Fibroblast of lung (primary cell): ENCODE measurements at regions not wholly inside any gene's neighbourhood (a gene's known extent, or its start where the extent isn't known, plus 50 kb on each side); places are given as distances from the start of the nearest gene placed in this dataset.

ENCODE experiments used
- DNase-seq, 2 donors: peaks; one replicate each; pipeline versions ENCODE4 v3.0.0 to v3.0.0-alpha.2; 2010; ENCODE audit warnings: low read depth in 2 of 2
- H2AFZ ChIP-seq: 2 replicates; pipeline ENCODE4 v1.5.1; 2012; ENCODE audit warnings: low read length, control low read depth, inconsistent platforms
- H3K27ac ChIP-seq: 2 replicates; pipeline ENCODE4 v1.5.1; 2011; ENCODE audit warnings: low read length, control low read depth; ENCODE audit not compliant: insufficient read depth
- H3K27me3 ChIP-seq: 2 replicates; pipeline ENCODE4 v1.5.1; 2011; ENCODE audit warnings: mild to moderate bottlenecking, low read length; ENCODE audit not compliant: control insufficient read depth, insufficient read depth
- H3K36me3 ChIP-seq: 2 replicates; pipeline ENCODE4 v1.5.1; 2011; ENCODE audit warnings: low read length; ENCODE audit not compliant: control insufficient read depth, insufficient read depth
- H3K4me1 ChIP-seq: 2 replicates; pipeline ENCODE4 v1.5.1; 2011; ENCODE audit warnings: low read length; ENCODE audit not compliant: control insufficient read depth, insufficient read depth; ENCODE audit errors: extremely low read depth
- H3K4me2 ChIP-seq: 2 replicates; pipeline ENCODE4 v1.5.1; 2011; ENCODE audit warnings: low read length, control low read depth; ENCODE audit not compliant: insufficient read depth; ENCODE audit errors: extremely low read depth
- H3K4me3 ChIP-seq, 4 experiments: fragments of 200-600 bp in 1 of 4; sonication (generic) in 1 of 4; replicated peaks in 1 of 4; 2 replicates each; pipeline ENCODE4 v1.5.1; 2011 to 2016; ENCODE audit warnings: low read length in 4 of 4, low read depth in 3 of 4, mild to moderate bottlenecking in 3 of 4, control low read depth in 2 of 4, inconsistent platforms in 1 of 4, mixed read lengths in 1 of 4; ENCODE audit not compliant: insufficient read depth in 1 of 4; ENCODE audit errors: control extremely low read depth in 1 of 4
- H3K79me2 ChIP-seq: 2 replicates; pipeline ENCODE4 v1.5.1; 2012; ENCODE audit warnings: mild to moderate bottlenecking, low read length, inconsistent platforms; ENCODE audit not compliant: control insufficient read depth, insufficient read depth
- H3K9ac ChIP-seq: 2 replicates; pipeline ENCODE4 v1.5.1; 2011; ENCODE audit warnings: mild to moderate bottlenecking, low read length, control low read depth; ENCODE audit not compliant: insufficient read depth
- H3K9me3 ChIP-seq: 2 replicates; pipeline ENCODE4 v1.5.1; 2012; ENCODE audit warnings: low read depth, low read length; ENCODE audit not compliant: control insufficient read depth, insufficient read depth
- H4K20me1 ChIP-seq: 2 replicates; pipeline ENCODE4 v1.5.1; 2011; ENCODE audit warnings: low read length; ENCODE audit not compliant: control insufficient read depth, insufficient read depth; ENCODE audit errors: extremely low read depth
- EZH2 ChIP-seq: IDR thresholded peaks from 2 replicates; pipeline ENCODE4 v1.5.1; 2012; ENCODE audit warnings: low read length, control low read depth, mild to moderate bottlenecking; ENCODE audit errors: missing control alignments
- TF ChIP-seq, protein P1 (sequence below), 2 donors: IDR thresholded peaks in 1 of 2; conservative IDR thresholded peaks in 1 of 2; 1 replicate in 1 of 2; 2 replicates in 1 of 2; pipeline ENCODE4 v1.5.1; 2011 to 2012; ENCODE audit warnings: low read length in 2 of 2, control low read depth in 1 of 2, inconsistent platforms in 1 of 2, low read depth in 1 of 2, mild to moderate bottlenecking in 1 of 2

DNA sequence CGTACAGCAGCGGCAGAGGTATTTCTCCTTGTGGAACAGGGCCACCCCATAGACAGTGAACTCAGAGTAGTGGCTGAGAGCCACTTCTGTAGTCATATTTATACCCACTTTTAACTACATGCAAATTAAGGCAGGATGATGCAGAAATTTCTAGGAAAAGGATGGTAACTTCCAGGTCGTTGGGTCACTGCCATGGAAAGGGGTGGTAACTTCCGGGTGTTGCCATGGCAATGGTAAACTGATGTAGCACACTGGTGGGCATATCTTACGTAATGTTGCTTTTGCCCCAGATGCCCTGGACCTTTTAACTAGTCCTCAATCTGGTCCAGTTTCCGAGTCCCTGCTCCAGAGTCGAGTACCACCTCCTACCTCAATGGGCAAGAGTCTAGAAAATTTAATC is 154.8 kb upstream of the AGA start:
- Histone ChIP-seq H3K4me3 (no peak overlapping the region), H3K9me3 (no peaks in the 10 kb centered on the region), H3K36me3 (no peaks in the 10 kb centered on the region), H3K4me2 (no peak overlapping the region), H3K4me1 (peaks cover 3% of the 10 kb centered on the region), H2AFZ (no peak overlapping the region), H3K27ac (no peak overlapping the region), H3K9ac (no peak overlapping the region), H3K27me3 (no peaks in the 10 kb centered on the region), H3K79me2 (no peaks in the 10 kb centered on the region), H4K20me1 (no peaks in the 10 kb centered on the region)
- no peak for TF ChIP-seq EZH2
- TF ChIP-seq, protein P1, sequence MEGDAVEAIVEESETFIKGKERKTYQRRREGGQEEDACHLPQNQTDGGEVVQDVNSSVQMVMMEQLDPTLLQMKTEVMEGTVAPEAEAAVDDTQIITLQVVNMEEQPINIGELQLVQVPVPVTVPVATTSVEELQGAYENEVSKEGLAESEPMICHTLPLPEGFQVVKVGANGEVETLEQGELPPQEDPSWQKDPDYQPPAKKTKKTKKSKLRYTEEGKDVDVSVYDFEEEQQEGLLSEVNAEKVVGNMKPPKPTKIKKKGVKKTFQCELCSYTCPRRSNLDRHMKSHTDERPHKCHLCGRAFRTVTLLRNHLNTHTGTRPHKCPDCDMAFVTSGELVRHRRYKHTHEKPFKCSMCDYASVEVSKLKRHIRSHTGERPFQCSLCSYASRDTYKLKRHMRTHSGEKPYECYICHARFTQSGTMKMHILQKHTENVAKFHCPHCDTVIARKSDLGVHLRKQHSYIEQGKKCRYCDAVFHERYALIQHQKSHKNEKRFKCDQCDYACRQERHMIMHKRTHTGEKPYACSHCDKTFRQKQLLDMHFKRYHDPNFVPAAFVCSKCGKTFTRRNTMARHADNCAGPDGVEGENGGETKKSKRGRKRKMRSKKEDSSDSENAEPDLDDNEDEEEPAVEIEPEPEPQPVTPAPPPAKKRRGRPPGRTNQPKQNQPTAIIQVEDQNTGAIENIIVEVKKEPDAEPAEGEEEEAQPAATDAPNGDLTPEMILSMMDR (conservative IDR thresholded peaks at IDR 0.05 in 1 of 2, IDR thresholded peaks at IDR 0.05 in 1 of 2; ENCODE audit: low read depth in 1 of 2, low read length in 2 of 2) = no peak
- DNase-seq = no peak

DNA sequence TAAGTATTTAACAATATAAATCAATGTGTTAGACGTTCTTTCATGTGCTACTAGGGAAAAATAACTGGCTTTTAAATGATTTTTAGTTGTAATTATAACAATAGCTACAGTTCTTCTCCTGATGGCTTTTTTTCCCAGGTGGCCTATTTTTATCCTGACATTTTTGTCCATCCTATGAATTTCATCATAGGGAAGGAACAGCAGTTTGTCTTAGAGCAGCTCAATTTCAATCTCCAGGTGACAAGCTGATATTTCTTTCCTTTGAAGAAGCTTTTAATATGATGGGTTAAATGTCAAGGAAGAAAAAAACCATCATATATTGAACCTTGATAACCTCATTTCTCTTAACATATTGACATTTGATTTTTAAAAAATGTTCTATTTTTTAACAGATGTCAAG is 163.0 kb upstream of the AGA start:
- H3K79me2 ChIP-seq = no peaks in the 10 kb centered on the region
- H3K4me1 ChIP-seq = no peaks in the 10 kb centered on the region
- H3K9me3 ChIP-seq = no peaks in the 10 kb centered on the region
- no peaks in the 10 kb centered on the region for H3K27me3 ChIP-seq
- H3K27ac ChIP-seq = no peak overlapping the region
- H3K36me3 ChIP-seq = no peaks in the 10 kb centered on the region
- H4K20me1 ChIP-seq = no peaks in the 10 kb centered on the region
- H3K9ac ChIP-seq = no peak overlapping the region
- no peak overlapping the region for H3K4me3 ChIP-seq
- DNase-seq = no peak
- no peak for TF ChIP-seq EZH2
- TF ChIP-seq, protein P1 (conservative IDR thresholded peaks at IDR 0.05 in 1 of 2, IDR thresholded peaks at IDR 0.05 in 1 of 2; ENCODE audit: low read depth in 1 of 2, low read length in 2 of 2) = no peak
- H3K4me2 ChIP-seq = no peak overlapping the region
- H2AFZ ChIP-seq = no peak overlapping the region

DNA sequence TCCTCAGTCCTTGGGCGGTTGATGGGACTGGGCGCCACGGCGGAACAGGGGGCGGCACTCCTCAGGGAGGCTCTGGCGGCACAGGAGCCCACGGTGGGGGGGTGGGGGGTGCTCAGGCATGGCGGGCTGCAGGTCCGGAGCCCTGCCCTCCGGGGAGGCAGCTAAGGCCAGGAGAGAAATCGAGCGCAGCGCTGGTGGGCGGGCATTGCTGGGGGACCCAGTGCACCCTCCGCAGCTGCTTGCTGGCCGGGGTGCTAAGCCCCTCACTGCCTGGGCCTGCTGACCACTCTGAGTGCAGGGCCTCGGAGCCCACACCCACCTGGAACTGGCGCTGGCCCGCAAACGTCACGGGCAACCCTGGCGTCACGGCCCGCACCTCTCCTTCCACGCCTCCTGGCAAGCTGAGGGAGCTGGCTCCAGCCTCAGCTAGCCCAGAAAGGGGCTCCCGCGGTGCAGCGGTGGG is 164.9 kb upstream of the AGA start:
- H2AFZ ChIP-seq = no peak overlapping the region
- no peak overlapping the region for H3K9ac ChIP-seq
- no peaks in the 10 kb centered on the region for H4K20me1 ChIP-seq
- H3K4me1 ChIP-seq = no peaks in the 10 kb centered on the region
- no peak for TF ChIP-seq EZH2
- TF ChIP-seq, protein P1 (conservative IDR thresholded peaks at IDR 0.05 in 1 of 2, IDR thresholded peaks at IDR 0.05 in 1 of 2; ENCODE audit: low read depth in 1 of 2, low read length in 2 of 2) = no peak
- no peak overlapping the region for H3K27ac ChIP-seq
- no peak overlapping the region for H3K4me3 ChIP-seq
- no peak overlapping the region for H3K4me2 ChIP-seq
- no peaks in the 10 kb centered on the region for H3K79me2 ChIP-seq
- H3K36me3 ChIP-seq = no peaks in the 10 kb centered on the region
- no peaks in the 10 kb centered on the region for H3K9me3 ChIP-seq
- no peak for DNase-seq
- no peaks in the 10 kb centered on the region for H3K27me3 ChIP-seq
